HG03175 (cell line): ENCODE measurements at regions not wholly inside any gene's neighbourhood (a gene's known extent, or its start where the extent isn't known, plus 50 kb on each side); places are given as distances from the start of the nearest gene placed in this dataset.

ENCODE experiments used
- ATAC-seq: cut with Tn5 transposase; IDR thresholded peaks from one replicate; pipeline ENCODE4 v1.9.1; 2021; ENCODE audit warnings: mild to moderate bottlenecking, moderate library complexity; ENCODE audit not compliant: unreplicated experiment

- ATAC-seq: no peak
These were observed 51.2 kb upstream of the PCBD1 start for GRCh38 chr10:70939441-70940003.

DNA sequence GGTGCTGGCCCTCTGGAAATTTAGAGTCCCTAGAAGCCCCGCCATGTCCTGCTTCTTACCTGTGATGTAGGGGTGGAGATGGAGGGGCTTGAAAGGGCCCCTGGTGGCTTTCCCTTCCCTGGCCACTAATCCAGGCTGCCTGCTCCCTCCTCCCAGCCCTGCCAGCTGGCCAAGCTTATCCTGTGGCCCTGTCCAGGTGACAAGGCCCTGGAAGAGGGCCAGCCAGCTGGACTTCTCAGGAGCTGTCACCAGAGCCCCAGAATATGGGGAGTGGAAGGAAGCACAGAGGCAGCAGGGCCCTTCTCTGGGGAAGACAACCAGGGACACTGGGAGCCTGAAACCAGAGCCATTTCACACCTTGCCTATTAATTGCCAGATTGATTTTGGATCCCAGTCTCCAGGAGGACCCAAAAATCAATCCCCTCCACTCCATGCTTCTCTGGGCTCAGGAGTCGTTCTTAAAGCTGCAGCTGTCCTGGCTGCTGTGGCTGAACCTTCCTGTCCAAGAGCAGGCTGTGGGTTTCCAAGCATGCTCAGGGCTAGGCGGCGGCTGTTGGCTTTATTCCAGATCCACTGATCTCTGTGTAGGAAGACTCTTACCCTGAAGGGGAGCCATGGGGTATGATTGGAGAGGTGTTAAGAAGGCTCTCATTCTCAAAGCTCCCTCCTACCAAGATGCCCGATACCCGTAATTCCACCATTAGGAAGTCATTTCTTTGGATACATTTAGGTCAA lies 52.6 kb upstream of the PCBD1 start:
- no peak for ATAC-seq

DNA sequence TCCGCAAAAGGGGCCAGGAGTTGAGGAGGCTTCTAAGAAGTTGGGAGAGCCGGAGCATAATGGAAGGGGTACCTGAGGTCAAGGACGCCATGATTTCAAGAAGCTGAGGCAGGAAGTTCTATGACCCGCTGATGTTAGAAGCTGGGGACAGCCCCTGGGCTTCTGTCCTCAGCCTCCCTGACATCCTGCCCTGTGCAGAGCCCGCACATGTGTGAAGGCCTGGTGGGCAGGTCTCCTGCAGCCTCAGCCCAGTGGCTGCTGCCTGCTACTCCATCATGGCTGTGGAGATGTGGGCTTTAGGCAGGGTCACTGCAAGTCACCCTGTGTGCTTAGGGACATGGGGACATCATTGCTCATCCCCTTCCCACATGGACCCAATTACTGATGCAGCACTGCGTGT lies 53.8 kb upstream of the PCBD1 start:
- no peak for ATAC-seq

DNA sequence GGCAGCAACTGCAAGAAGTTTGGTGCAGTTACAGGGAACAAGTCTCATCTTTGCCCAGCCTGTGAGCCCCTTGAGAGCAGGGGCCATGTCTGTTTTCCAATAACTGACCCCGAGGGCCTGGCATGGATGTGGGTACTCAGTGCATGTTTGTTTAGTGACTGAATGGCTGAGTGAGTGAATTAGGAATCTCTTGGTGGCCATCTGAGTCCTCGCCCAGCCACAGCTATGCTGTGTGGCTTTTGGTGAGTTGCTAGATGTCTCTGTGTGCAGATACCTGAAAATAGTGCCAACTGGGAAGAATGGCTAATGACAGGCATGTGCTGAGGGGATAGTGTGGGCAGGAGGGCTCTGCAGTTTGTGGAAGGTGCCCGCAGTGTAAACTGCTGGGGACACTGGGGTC lies 54.4 kb upstream of the PCBD1 start:
- no peak for ATAC-seq

DNA sequence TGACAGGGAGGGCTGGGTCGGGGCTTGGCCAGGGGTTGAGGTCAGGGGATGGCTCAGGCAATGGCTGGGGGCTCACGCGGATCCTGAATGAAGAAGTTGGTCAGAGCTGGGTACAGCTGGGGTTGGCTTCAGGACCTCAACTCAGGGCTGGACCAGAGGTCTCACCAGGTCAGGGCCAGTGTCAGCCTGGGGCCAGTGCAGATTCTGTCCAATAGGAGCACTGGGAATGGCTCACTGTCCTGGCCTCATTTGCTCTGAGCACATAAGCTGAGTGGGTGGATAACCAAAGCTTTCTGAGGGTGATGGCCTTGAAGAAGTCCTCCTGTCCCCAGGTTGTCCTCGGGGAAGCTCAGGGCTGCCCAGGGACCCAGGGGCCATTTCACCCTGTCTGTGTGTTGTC lies 54.9 kb upstream of the PCBD1 start:
- no peak for ATAC-seq

- no peak for ATAC-seq
These were observed 55.6 kb upstream of the PCBD1 start for GRCh38 chr10:70943841-70944466.

DNA sequence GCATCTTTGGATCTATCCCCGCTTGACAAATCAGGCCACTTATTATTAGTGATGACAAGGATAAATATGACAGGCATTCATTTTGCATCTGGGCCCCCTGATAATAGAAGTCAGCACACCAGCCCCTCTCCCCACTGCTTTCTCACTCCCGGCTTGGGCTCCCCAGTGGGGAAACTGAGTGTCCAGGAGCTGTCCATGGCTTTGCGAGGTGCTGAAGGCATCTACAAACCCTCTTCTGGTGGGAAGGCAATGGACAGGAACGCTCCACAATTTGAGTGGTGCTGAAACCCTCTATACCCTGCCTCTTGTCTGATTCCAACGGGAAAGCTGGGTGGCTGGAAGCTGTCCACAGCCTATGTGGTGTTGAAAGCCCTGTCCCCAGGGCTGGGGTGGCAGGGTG lies 61.7 kb upstream of the PCBD1 start:
- no peak for ATAC-seq

DNA sequence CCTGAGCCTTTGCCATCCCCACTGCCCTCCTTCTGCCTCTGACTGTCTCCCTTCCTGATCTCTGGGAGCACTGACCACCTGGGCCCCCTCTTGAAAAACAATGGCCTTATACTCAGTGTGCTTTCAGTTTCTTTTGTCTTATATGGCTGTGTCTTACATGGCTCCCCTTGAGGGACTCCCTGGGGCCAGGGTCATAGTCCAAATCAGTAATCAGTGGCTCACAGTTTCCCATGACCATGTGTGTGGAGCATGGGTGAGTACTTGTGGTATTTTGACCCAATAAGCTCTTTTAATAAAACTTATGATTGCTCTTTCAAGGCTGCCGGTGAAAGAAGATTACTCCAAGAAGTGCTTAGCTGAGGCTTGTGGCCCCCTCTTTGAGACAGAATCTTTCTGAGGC lies 62.4 kb upstream of the PCBD1 start:
- no peak for ATAC-seq

- ATAC-seq: no peak
These were observed 64.0 kb upstream of the PCBD1 start for GRCh38 chr10:70952401-70952800.

GRCh38 chr10:70952921-70953320 lies 64.6 kb upstream of the PCBD1 start:
- ATAC-seq: no peak

GRCh38 chr10:70954381-70955176 lies 66.2 kb upstream of the PCBD1 start:
- no peak for ATAC-seq

DNA sequence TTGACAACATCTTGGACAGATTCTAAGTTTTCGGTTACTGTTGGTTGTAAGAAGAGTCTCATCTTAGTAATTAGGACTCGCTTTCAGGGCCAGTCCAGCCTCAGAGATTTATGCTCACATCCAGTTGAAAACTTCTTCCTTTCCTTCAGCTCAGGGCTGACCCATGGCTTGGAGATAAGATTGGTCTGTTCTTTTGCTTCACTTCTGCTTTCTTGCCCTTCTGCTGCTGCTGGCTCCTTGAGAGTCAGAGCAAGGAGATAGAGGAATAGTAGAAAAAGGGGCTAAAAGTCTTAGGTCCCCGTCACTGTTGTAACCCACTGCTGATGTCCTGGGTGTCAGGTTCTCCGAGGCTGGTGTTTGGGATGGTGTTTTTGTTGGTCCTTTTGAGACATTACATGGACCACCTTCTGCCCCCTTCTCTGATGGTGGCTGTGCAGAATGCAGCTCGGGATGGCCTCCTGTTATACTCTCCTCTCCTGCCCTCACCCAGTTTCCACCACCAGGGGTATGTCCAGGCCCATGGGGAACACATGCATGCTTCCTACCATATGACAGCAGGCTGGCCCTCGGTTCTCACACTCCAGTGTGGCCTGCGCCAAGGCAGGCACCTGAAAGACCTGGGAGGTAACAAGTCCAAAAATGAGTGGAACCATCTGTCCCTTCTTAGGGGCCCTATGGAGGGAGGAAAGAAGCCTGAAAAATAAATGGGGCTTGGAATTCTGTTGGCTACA lies 67.8 kb upstream of the PCBD1 start:
- no peak for ATAC-seq

- no peak for ATAC-seq
These were observed 70.0 kb upstream of the PCBD1 start for GRCh38 chr10:70958396-70958795.

- no peak for ATAC-seq
These were observed 72.0 kb upstream of the PCBD1 start for GRCh38 chr10:70960316-70960715.

GRCh38 chr10:70960783-70961570 lies 72.6 kb upstream of the PCBD1 start:
- no peak for ATAC-seq

- ATAC-seq: no peak
These were observed 74.3 kb upstream of the PCBD1 start for GRCh38 chr10:70962686-70963085.

- no peak for ATAC-seq
These were observed 74.9 kb upstream of the PCBD1 start for GRCh38 chr10:70963271-70963670.

DNA sequence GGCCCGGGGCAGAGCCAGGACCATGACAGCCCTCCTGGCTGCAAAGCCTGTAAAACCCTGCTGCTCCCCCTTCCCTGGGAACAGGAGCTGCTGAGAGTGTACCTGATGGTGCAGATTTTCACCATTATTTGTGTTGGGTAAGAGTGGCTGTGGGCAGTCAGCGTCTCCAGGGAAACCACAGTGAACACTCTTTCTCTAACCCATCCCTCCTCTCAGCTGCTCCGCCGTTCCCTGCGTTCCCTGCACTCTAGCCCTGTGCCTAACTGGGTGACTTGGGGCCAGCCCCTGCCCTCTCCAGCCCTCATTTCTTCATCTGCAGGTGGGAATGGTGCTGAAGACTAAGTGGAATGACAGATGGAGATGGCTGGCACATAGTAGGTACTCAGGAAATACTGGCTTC lies 75.9 kb upstream of the PCBD1 start:
- ATAC-seq: no peak

DNA sequence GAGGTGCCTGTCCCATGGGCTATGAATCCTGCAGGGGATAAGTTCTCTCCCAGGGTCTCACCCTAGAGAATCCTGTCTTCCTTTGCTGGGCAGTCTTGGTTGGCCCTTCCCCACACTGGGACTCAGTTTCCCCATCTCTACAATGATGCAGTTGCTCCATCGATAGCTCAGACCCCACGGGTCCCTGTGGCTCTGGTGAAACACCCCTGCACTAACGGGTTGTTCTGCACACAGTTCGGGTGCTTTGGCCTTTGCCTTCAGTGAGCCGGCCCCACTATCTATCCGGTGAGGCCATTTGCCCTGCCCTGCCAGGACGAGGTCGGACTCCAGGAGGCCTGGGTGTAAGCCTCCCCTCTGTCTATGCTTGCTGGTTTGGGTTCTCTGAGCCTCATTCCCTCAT lies 76.5 kb upstream of the PCBD1 start:
- no peak for ATAC-seq

DNA sequence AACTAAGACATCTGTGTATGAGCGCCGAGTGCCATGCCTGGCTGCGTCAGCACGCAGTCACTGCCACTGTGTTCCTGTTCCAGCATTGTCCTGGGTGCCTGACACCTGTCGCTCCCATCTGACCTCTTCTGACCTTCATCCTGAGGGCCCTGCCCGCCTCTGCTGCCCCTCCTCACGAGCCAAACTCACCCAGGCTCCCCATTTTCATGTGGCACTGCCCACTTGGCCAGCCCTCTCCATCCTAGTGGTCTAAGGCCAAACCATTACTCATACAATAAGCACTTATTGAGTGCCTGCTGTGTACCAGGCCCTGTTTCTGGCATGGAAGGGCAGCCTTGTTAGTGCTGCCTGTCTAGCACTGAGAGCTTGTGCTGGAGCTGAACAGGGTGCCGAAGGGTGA lies 77.2 kb upstream of the PCBD1 start:
- no peak for ATAC-seq
